IMR-90 (cell line): ENCODE measurements at regions not wholly inside any gene's neighbourhood (a gene's known extent, or its start where the extent isn't known, plus 50 kb on each side); places are given as distances from the start of the nearest gene placed in this dataset.

Experiments used
- ATAC-seq: fragments of 200-7000 bp; cut with Tn5 transposase; 2 replicates; pipeline ENCODE4 v1.9.1; 2020; ENCODE audit warnings: low read depth, mild to moderate bottlenecking, moderate library complexity
- BruUV-seq: library from RNA; stranded (reverse); fragments of 400-500 nt; replicated peaks from 2 replicates; lab custom pipeline; 2021; lab: Mats Ljungman, UMichigan
- CTCF ChIA-PET: fragments of 300-600 bp; formaldehyde crosslinking; extraction: SDS; loops from one replicate; lab custom pipeline; 2021; ENCODE audit warnings: antibody characterized with exemption; lab: Yijun Ruan, JAX
- POLR2A ChIA-PET: fragments of 300-600 bp; sonication (Branson Sonifier 250); formaldehyde crosslinking; loops from one replicate; lab custom pipeline; 2022; ENCODE audit warnings: antibody characterized with exemption; ENCODE audit not compliant: unreplicated experiment; lab: Charles Lee
- DNase-seq: peaks from one replicate; pipeline ENCODE4 v3.0.0; 2013
- H2AFZ ChIP-seq: replicated peaks from 2 replicates; pipeline ENCODE3; 2013; ENCODE audit warnings: low read length, mild to moderate bottlenecking; ENCODE audit not compliant: poor library complexity
- H2AK5ac ChIP-seq: 2 replicates; pipeline ENCODE4 v1.6.1; 2013; ENCODE audit warnings: low read depth, low read length, inconsistent platforms
- H2AK9ac ChIP-seq: replicated peaks from 2 replicates; pipeline ENCODE3; 2013; ENCODE audit warnings: mild to moderate bottlenecking, low read depth, low read length, moderate library complexity; ENCODE audit not compliant: poor library complexity
- H2BK120ac ChIP-seq: 2 replicates; pipeline ENCODE4 v1.6.1; 2013; ENCODE audit warnings: low read depth, low read length, inconsistent platforms
- H2BK15ac ChIP-seq: 3 replicates; pipeline ENCODE4 v1.6.1; 2013; ENCODE audit warnings: low read depth, low read length, inconsistent platforms
- H2BK20ac ChIP-seq: 2 replicates; pipeline ENCODE4 v1.6.1; 2013; ENCODE audit warnings: low read depth, mild to moderate bottlenecking, inconsistent platforms, low read length, moderate library complexity
- H2BK5ac ChIP-seq: 2 replicates; pipeline ENCODE4 v1.6.1; 2013; ENCODE audit warnings: mild to moderate bottlenecking, low read depth, low read length, inconsistent platforms; ENCODE audit not compliant: poor library complexity, severe bottlenecking
- H3K14ac ChIP-seq: replicated peaks from 2 replicates; pipeline ENCODE4 v1.6.1; 2013; ENCODE audit warnings: low read depth, low read length, inconsistent platforms
- H3K18ac ChIP-seq: 2 replicates; pipeline ENCODE4 v1.6.1; 2013; ENCODE audit warnings: low read depth, low read length, control low read depth
- H3K23ac ChIP-seq: 2 replicates; pipeline ENCODE4 v1.6.1; 2013; ENCODE audit warnings: low read depth, low read length, inconsistent platforms
- H3K27ac ChIP-seq: 2 replicates; pipeline ENCODE4 v1.5.1; 2013; ENCODE audit warnings: mild to moderate bottlenecking, control low read depth, low read length; ENCODE audit not compliant: insufficient read depth
- H3K27me3 ChIP-seq: 2 replicates; pipeline ENCODE4 v1.6.1; 2013; ENCODE audit warnings: low read length; ENCODE audit not compliant: control insufficient read depth, insufficient read depth
- H3K36me3 ChIP-seq: 2 replicates; pipeline ENCODE4 v1.6.1; 2013; ENCODE audit warnings: low read length, mixed read lengths; ENCODE audit not compliant: control insufficient read depth, insufficient read depth
- H3K4ac ChIP-seq: 2 replicates; pipeline ENCODE4 v1.6.1; 2013; ENCODE audit warnings: low read depth, low read length, inconsistent platforms
- H3K4me1 ChIP-seq: 2 replicates; pipeline ENCODE4 v1.6.1; 2013; ENCODE audit warnings: low read length, mixed read lengths; ENCODE audit not compliant: control insufficient read depth, insufficient read depth
- H3K4me2 ChIP-seq: 2 replicates; pipeline ENCODE4 v1.6.1; 2013; ENCODE audit warnings: low read depth, mild to moderate bottlenecking, control low read depth, low read length, moderate library complexity
- H3K4me3 ChIP-seq: 2 replicates; pipeline ENCODE4 v1.5.1; 2013; ENCODE audit warnings: low read depth, mild to moderate bottlenecking, control low read depth, low read length, moderate library complexity; ENCODE audit not compliant: insufficient read depth
- H3K56ac ChIP-seq: 2 replicates; pipeline ENCODE4 v1.6.1; 2013; ENCODE audit warnings: low read length, inconsistent platforms; ENCODE audit not compliant: insufficient read depth; ENCODE audit errors: extremely low read depth
- H3K79me1 ChIP-seq, 2 experiments: 2 replicates each; pipeline ENCODE4 v1.6.1; 2013; ENCODE audit warnings: low read length in 2 of 2, inconsistent platforms in 1 of 2, low read depth in 1 of 2
- H3K9ac ChIP-seq: 2 replicates; pipeline ENCODE4 v1.6.1; 2013; ENCODE audit warnings: low read depth, low read length, control low read depth
- H3K9me1 ChIP-seq: 2 replicates; pipeline ENCODE4 v1.6.1; 2013; ENCODE audit warnings: low read length, inconsistent platforms; ENCODE audit not compliant: insufficient read depth
- H3K9me3 ChIP-seq: 2 replicates; pipeline ENCODE4 v1.6.1; 2013; ENCODE audit warnings: low read length; ENCODE audit not compliant: control insufficient read depth, insufficient read depth
- H4K20me1 ChIP-seq: 2 replicates; pipeline ENCODE4 v1.6.1; 2013; ENCODE audit warnings: low read length, inconsistent platforms; ENCODE audit not compliant: insufficient read depth
- H4K5ac ChIP-seq: 2 replicates; pipeline ENCODE4 v1.6.1; 2013; ENCODE audit warnings: mild to moderate bottlenecking, low read depth, low read length, control low read depth
- H4K8ac ChIP-seq, 2 experiments: 2 replicates each; pipeline ENCODE4 v1.6.1; 2013; ENCODE audit warnings: low read depth in 2 of 2, low read length in 2 of 2, control low read depth in 1 of 2, inconsistent platforms in 1 of 2
- H4K91ac ChIP-seq: 2 replicates; pipeline ENCODE4 v1.6.1; 2013; ENCODE audit warnings: low read depth, low read length, inconsistent platforms; ENCODE audit not compliant: insufficient read depth
- MAZ ChIP-seq: IDR thresholded peaks from 2 replicates; pipeline ENCODE4 v1.6.1; 2012; ENCODE audit warnings: low read depth, mild to moderate bottlenecking, low read length, improper control_type of control experiment, moderate library complexity, borderline replicate concordance
- NFE2L2 ChIP-seq: fragments of 150-350 bp; IDR thresholded peaks from 2 replicates; pipeline ENCODE4 v1.6.1; 2016; ENCODE audit warnings: low read depth, mild to moderate bottlenecking, low read length
- RCOR1 ChIP-seq: IDR thresholded peaks from 2 replicates; pipeline ENCODE4 v1.6.1; 2012; ENCODE audit warnings: mild to moderate bottlenecking, low read length, improper control_type of control experiment; ENCODE audit not compliant: insufficient replicate concordance
- WGBS, 2 experiments: methylation state at CpG; one replicate each; pipeline versions ENCODE4 v1.1.5 to v1.1.7; 2013; ENCODE audit warnings: missing lambda C conversion rate in 2 of 2; ENCODE audit not compliant: insufficient read length in 1 of 2; ENCODE audit errors: extremely low coverage in 2 of 2; 5-methylcytosine and 5-hydroxymethylcytosine counted together
- dilution Hi-C: fragments of 300-500 bp; cut with HindIII; formaldehyde crosslinking; loops from one replicate; pipeline ENCODE4 v1.14.3; 2018; ENCODE audit warnings: low sequenced_read_pairs; ENCODE audit not compliant: unreplicated experiment
- in situ Hi-C: fragments of 300-500 bp; cut with MboI; formaldehyde crosslinking; loops from 3 replicates; pipeline ENCODE4 v1.14.3; 2019; ENCODE audit warnings: low sequenced_read_pairs, inconsistent platforms, mixed read lengths
- intact Hi-C: fragments of 100-400 bp; cut with micrococcal nuclease; formaldehyde crosslinking; loops from 2 replicates; pipeline ENCODE4 v1.10.0; 2022

DNA sequence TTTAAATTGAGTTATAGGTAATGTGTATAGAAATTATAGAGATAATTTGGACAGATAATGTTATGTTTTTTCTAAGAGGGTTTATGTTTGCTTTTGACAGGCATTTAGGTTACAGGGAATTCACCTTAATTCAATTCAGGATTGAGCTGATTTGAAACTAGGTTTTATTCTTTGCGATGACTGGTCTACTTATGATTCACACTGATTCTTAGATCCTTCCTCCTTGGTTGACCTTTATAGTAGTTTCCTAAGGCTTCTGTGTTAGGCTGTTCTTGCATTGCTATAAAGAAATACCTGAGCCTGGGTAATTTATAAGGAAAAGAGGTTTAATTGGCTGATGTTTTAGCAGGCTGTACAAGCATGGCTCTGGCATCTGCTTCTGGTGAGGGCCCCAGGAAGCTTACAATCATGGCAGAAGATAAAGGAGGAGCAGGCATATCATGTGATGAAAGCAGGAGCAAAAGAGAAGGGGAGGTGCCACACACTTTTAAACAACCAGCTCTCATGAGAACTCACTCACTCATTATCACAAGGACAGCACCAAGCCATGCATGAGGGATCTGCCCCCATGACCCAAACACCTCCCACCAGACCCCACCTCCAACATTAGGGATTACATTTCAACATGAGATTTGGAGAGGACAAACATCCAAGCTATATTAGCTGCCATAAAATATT lies 155.0 kb upstream of the SFRP2 start:
- H4K91ac ChIP-seq: no peak overlapping the region
- no peak overlapping the region for H4K5ac ChIP-seq
- no peak overlapping the region for H3K23ac ChIP-seq
- H4K20me1 ChIP-seq: no peaks in the 10 kb centered on the region
- dilution Hi-C loops: no loop called here
- H3K4me2 ChIP-seq: no peak overlapping the region
- BruUV-seq: no TSS peak
- intact Hi-C loops: no loop called here
- in situ Hi-C loops: no loop called here
- H2BK15ac ChIP-seq: no peak overlapping the region
- H3K27ac ChIP-seq: no peak overlapping the region
- no peak overlapping the region for H2BK5ac ChIP-seq
- no peak overlapping the region for H3K4me3 ChIP-seq
- H3K9ac ChIP-seq: no peak overlapping the region
- H2AK5ac ChIP-seq: no peak overlapping the region
- no peak overlapping the region for H2AK9ac ChIP-seq
- H3K56ac ChIP-seq: no peak overlapping the region
- H4K8ac ChIP-seq: no peak overlapping the region
- DNase-seq: no peak
- no peaks in the 10 kb centered on the region for H3K36me3 ChIP-seq
- TF ChIP-seq RCOR1: no peak
- TF ChIP-seq NFE2L2: no peak
- TF ChIP-seq MAZ: no peak
- no peak overlapping the region for H2BK20ac ChIP-seq
- POLR2A ChIA-PET: no interaction called here
- H2BK120ac ChIP-seq: no peak overlapping the region
- H3K4me1 ChIP-seq: no peaks in the 10 kb centered on the region
- H3K9me3 ChIP-seq: no peaks in the 10 kb centered on the region
- no peak overlapping the region for H3K18ac ChIP-seq
- no peaks in the 10 kb centered on the region for H3K79me1 ChIP-seq
- CTCF ChIA-PET: no interaction called here
- no peak overlapping the region for H2AFZ ChIP-seq
- no peak overlapping the region for H3K4ac ChIP-seq
- H3K14ac ChIP-seq: no peak overlapping the region
- no peaks in the 10 kb centered on the region for H3K9me1 ChIP-seq
- H3K27me3 ChIP-seq: no peaks in the 10 kb centered on the region
- 100% methylated on average over 1 of the region's 1 CpG; no CpG with 5 or more reads in 1 of the 2 experiments for WGBS, 2 experiments
- no peak for ATAC-seq
